Esophagus muscularis mucosa (tissue), 4 donors: ENCODE measurements at regions not wholly inside any gene's neighbourhood (a gene's known extent, or its start where the extent isn't known, plus 50 kb on each side); places are given as distances from the start of the nearest gene placed in this dataset.

Experiments used
- DNase-seq: peaks from one replicate; pipeline ENCODE4 v3.0.0-alpha.2; 2017; ENCODE audit errors: extremely low spot score
- H3K27ac ChIP-seq, 4 donors: fragments of 200-600 bp; sonication (generic); replicated peaks in 1 of 4; 1 replicate in 3 of 4; 2 replicates in 1 of 4; pipeline ENCODE4 v1.5.1; 2016 to 2019; ENCODE audit warnings: mild to moderate bottlenecking in 1 of 4
- H3K27me3 ChIP-seq, 4 donors: fragments of 200-600 bp; sonication (generic); one replicate each; pipeline versions ENCODE4 v1.5.1 to v1.6.0; 2016 to 2019
- H3K36me3 ChIP-seq, 4 donors: fragments of 200-600 bp; sonication (generic); one replicate each; pipeline ENCODE4 v1.5.1; 2016 to 2019
- H3K4me1 ChIP-seq, 4 donors: fragments of 200-600 bp; sonication (generic); one replicate each; pipeline ENCODE4 v1.5.1; 2016 to 2019
- H3K4me3 ChIP-seq, 4 donors: fragments of 200-600 bp; sonication (generic); 1 replicate in 2 of 4; 2 replicates in 2 of 4; pipeline ENCODE4 v1.5.1; 2016 to 2019; ENCODE audit warnings: mild to moderate bottlenecking in 4 of 4, moderate library complexity in 1 of 4
- H3K9me3 ChIP-seq, 4 donors: fragments of 200-600 bp; sonication (generic); 1 replicate in 3 of 4; 2 replicates in 1 of 4; pipeline ENCODE4 v1.5.1; 2016 to 2019
- EP300 ChIP-seq: sonication (generic); formaldehyde crosslinking; IDR thresholded peaks from one replicate; pipeline ENCODE4 v1.6.1; 2017; ENCODE audit warnings: antibody characterized with exemption
- POLR2A ChIP-seq: fragments of 450-650 bp; IDR thresholded peaks from one replicate; pipeline ENCODE4 v1.6.1; 2017; ENCODE audit warnings: antibody characterized with exemption, moderate library complexity, mild to moderate bottlenecking, low read depth
- POLR2AphosphoS5 ChIP-seq, 2 donors: sonication (generic); formaldehyde crosslinking; IDR thresholded peaks; one replicate each; pipeline ENCODE4 v1.6.1; 2017; ENCODE audit warnings: antibody characterized with exemption in 2 of 2
- WGBS: methylation state at CpG from one replicate; pipeline ENCODE4 v1.1.5; 2018; 5-methylcytosine and 5-hydroxymethylcytosine counted together
- intact Hi-C: fragments of 100-400 bp; cut with DNase I; formaldehyde crosslinking; loops from one replicate; pipeline ENCODE4 v1.15.1; 2023
- TF ChIP-seq, protein P1 (sequence below), 3 experiments: fragments of 200-600 bp in 2 of 3; fragments of 450-650 bp in 1 of 3; sonication (generic) in 2 of 3; IDR thresholded peaks; one replicate each; pipeline ENCODE4 v1.5.1; 2017 to 2019; ENCODE audit warnings: antibody characterized with exemption in 3 of 3, mild to moderate bottlenecking in 2 of 3, moderate library complexity in 1 of 3

DNA sequence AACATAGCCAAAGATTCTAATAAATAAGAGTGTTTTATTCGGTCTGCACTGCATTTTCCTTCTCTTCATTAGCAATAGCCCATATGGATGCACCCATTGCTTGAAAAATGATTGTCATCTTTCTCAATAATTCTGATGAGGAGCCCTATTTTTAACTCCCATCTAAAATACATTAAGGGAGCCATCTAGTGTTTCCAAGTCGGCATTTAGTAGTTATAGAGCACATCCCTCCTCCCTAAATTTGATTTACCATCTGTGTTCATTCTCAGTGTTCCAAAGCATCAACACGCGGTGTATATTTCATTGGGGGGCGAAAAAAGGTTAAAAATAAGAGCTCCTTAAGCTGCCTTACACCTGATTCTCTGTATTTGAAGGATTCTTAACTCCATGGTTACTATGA lies 119.2 kb upstream of the IPO5 start:
- intact Hi-C loops, result no loop called here
- no peaks in the 10 kb centered on the region for H3K4me1 ChIP-seq
- peaks cover 0 to 7% (median 4%) of the 10 kb centered on the region in 4 donors for H3K9me3 ChIP-seq
- H3K4me3 ChIP-seq, result no peak overlapping the region
- TF ChIP-seq, protein P1, sequence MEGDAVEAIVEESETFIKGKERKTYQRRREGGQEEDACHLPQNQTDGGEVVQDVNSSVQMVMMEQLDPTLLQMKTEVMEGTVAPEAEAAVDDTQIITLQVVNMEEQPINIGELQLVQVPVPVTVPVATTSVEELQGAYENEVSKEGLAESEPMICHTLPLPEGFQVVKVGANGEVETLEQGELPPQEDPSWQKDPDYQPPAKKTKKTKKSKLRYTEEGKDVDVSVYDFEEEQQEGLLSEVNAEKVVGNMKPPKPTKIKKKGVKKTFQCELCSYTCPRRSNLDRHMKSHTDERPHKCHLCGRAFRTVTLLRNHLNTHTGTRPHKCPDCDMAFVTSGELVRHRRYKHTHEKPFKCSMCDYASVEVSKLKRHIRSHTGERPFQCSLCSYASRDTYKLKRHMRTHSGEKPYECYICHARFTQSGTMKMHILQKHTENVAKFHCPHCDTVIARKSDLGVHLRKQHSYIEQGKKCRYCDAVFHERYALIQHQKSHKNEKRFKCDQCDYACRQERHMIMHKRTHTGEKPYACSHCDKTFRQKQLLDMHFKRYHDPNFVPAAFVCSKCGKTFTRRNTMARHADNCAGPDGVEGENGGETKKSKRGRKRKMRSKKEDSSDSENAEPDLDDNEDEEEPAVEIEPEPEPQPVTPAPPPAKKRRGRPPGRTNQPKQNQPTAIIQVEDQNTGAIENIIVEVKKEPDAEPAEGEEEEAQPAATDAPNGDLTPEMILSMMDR (IDR thresholded peaks at IDR 0.05), result no peak
- TF ChIP-seq POLR2AphosphoS5 (IDR thresholded peaks at IDR 0.05) (no peak), POLR2A (no peak), EP300 (no peak)
- H3K36me3 ChIP-seq, result no peaks in the 10 kb centered on the region
- WGBS, result 71% methylated on average over 5 of the region's 5 CpGs
- no peaks in the 10 kb centered on the region for H3K27me3 ChIP-seq
- no peak overlapping the region for H3K27ac ChIP-seq
- no peak for DNase-seq

DNA sequence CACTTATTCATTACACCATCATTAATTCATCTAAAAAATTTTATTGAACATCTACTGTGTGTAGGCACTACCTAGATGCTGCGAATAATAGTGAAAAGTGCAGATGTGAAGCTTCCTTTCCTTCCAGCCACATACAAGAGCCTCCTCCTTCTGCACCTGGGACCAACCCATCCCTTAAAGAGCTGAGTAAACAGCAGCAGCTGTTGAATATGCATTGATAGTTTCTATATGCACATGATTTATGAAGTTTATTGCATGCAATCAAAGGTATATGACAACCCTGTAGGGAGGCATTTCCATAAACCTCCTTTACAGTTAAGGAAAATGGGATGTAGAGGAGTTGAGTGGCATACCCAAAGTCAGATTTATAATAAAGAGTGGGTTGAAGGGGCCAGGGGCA lies 110.3 kb upstream of the IPO5 start:
- TF ChIP-seq POLR2A (no peak), POLR2AphosphoS5 (IDR thresholded peaks at IDR 0.05) (no peak), EP300 (no peak)
- TF ChIP-seq, protein P1 (IDR thresholded peaks at IDR 0.05), result no peak
- intact Hi-C loops, result no loop called here
- no peaks in the 10 kb centered on the region for H3K36me3 ChIP-seq
- no peaks in the 10 kb centered on the region for H3K9me3 ChIP-seq
- H3K4me1 ChIP-seq, result no peaks in the 10 kb centered on the region
- H3K27me3 ChIP-seq, result peaks cover 0 to 9% (median 0%) of the 10 kb centered on the region in 4 donors
- no peak overlapping the region for H3K4me3 ChIP-seq
- no peak overlapping the region for H3K27ac ChIP-seq
- DNase-seq, result no peak
- WGBS, result 95% methylated on average over 1 of the region's 1 CpG

DNA sequence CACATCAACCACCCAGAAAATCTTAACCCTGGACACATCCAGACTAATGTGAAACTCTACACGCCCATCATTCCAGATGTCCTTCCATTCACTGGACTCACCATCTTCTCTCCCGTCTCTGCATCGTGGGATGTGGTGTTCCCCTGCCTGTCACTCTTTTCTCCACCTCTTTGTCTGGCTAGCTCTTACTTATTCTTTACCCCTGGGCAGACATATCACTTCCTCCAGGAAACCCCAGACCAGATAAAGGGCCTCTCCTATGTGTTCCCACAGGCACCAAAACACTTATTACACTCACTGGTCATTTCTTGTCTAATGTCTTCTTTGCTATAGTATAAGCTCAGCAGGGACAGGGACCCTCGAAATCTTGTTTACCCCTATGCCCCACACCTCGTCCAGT lies 109.3 kb upstream of the IPO5 start:
- intact Hi-C loops, result no loop called here
- Histone ChIP-seq H3K27me3 (peaks cover 0 to 9% (median 0%) of the 10 kb centered on the region in 4 donors), H3K4me3 (no peak overlapping the region), H3K36me3 (no peaks in the 10 kb centered on the region), H3K4me1 (no peaks in the 10 kb centered on the region), H3K27ac (no peak overlapping the region), H3K9me3 (no peaks in the 10 kb centered on the region)
- 85% methylated on average over 5 of the region's 5 CpGs for WGBS
- no peak for DNase-seq
- no peak for TF ChIP-seq POLR2A
- TF ChIP-seq EP300, result no peak
- TF ChIP-seq, protein P1 (IDR thresholded peaks at IDR 0.05), result no peak
- TF ChIP-seq POLR2AphosphoS5 (IDR thresholded peaks at IDR 0.05), result no peak

DNA sequence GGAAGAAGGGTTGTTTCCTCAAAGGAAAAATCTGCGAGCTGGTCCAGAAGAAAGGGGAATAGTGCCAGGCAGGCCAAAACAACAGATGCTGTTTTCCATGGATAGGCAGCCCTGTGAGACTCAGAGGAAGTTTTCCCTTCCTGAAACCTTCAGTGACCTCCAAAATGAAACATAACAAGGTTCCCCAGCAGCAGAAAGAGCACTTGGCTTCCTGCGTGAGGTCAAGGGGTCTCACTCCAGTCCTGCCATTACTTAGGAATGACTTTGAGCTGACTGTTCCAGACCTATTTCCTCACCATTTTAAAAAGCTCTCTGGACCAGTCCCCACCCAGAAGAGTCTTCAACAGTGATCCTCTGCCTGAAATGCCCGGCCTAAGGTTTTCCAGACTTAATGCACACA lies 104.6 kb upstream of the IPO5 start:
- H3K36me3 ChIP-seq, result no peaks in the 10 kb centered on the region
- intact Hi-C loops, result no loop called here
- H3K9me3 ChIP-seq, result no peaks in the 10 kb centered on the region
- TF ChIP-seq EP300 (no peak), POLR2A (no peak), POLR2AphosphoS5 (IDR thresholded peaks at IDR 0.05) (no peak)
- TF ChIP-seq, protein P1 (IDR thresholded peaks at IDR 0.05), result no peak
- no peaks in the 10 kb centered on the region for H3K27me3 ChIP-seq
- peak; percentile 19 for DNase-seq
- 69% methylated on average over 3 of the region's 3 CpGs for WGBS
- H3K4me1 ChIP-seq, result no peaks in the 10 kb centered on the region
- H3K4me3 ChIP-seq, result no peak overlapping the region
- H3K27ac ChIP-seq, result no peak overlapping the region

DNA sequence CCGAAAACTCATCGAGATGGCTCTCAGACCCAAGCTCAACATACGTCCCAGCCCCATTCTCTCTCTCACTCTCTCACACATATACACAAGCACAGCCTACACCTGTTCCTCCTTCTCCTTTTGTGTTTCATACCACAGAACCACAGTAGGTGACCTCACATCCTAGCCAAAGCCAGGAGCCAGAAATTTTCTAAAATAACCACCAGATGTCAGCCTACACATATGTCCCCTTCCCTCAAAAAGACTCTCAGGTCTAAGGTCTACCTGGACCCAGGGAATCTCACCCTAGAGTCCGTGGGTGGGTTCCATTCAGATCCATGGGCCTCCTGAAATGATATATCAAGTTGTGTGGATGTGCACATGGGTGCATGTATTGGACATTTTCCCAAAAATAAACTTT lies 104.2 kb upstream of the IPO5 start:
- TF ChIP-seq, protein P1 (IDR thresholded peaks at IDR 0.05), result no peak
- no peak for TF ChIP-seq POLR2AphosphoS5 (IDR thresholded peaks at IDR 0.05)
- no peak for TF ChIP-seq POLR2A
- no peak for TF ChIP-seq EP300
- H3K27me3 ChIP-seq, result no peaks in the 10 kb centered on the region
- no peaks in the 10 kb centered on the region for H3K4me1 ChIP-seq
- DNase-seq, result peak; percentile 60
- intact Hi-C loops, result no loop called here
- H3K9me3 ChIP-seq, result no peaks in the 10 kb centered on the region
- 75% methylated on average over 3 of the region's 4 CpGs for WGBS
- H3K27ac ChIP-seq, result no peak overlapping the region
- H3K4me3 ChIP-seq, result no peak overlapping the region
- no peaks in the 10 kb centered on the region for H3K36me3 ChIP-seq
